Erythroblast (primary cell): ENCODE measurements at regions not wholly inside any gene's neighbourhood (a gene's known extent, or its start where the extent isn't known, plus 50 kb on each side); places are given as distances from the start of the nearest gene placed in this dataset.
"Not testable (repeated sequence)": the region's sequence is repeated elsewhere in the genome, so short reads cannot be mapped to it uniquely, and the experiment has no call there.

Experiments
- DNase-seq, 2 experiments: peaks; one replicate each; lab custom pipeline; 2025; lab: John Stamatoyannopoulos, UW
- GATA1 ChIP-seq: IDR thresholded peaks from 2 replicates; pipeline ENCODE4 v1.6.1; 2011; ENCODE audit warnings: low read depth, mild to moderate bottlenecking, control low read depth, low read length, moderate library complexity
- POLR2A ChIP-seq: IDR thresholded peaks from 2 replicates; pipeline ENCODE4 v1.6.1; 2011; ENCODE audit warnings: mild to moderate bottlenecking, low read length

- no peak for TF ChIP-seq POLR2A
- no peak for TF ChIP-seq GATA1
- DNase-seq: no peak
Measured at GRCh38 chr5:106399391-106399790, 1271.3 kb downstream of the EFNA5 start.

- DNase-seq: no peak
- TF ChIP-seq POLR2A (no peak), GATA1 (no peak)
Measured at GRCh38 chr5:106397700-106398099, 1273.0 kb downstream of the EFNA5 start.

- DNase-seq: no peak
- TF ChIP-seq GATA1 (no peak), POLR2A (no peak)
Measured at GRCh38 chr5:106393276-106393675, 1277.5 kb downstream of the EFNA5 start.

- TF ChIP-seq POLR2A (no peak), GATA1 (no peak)
- DNase-seq: no peak
Measured at GRCh38 chr5:106392766-106393165, 1278.0 kb downstream of the EFNA5 start.

- not testable (repeated sequence) for DNase-seq
Measured at GRCh38 chr5:106387767-106388166, 1283.0 kb downstream of the EFNA5 start.

- TF ChIP-seq POLR2A: no peak
- no peak for TF ChIP-seq GATA1
- no peak for DNase-seq
Measured at GRCh38 chr5:106386287-106386686, 1284.5 kb downstream of the EFNA5 start.

- TF ChIP-seq GATA1 (no peak), POLR2A (no peak)
- no peak for DNase-seq
Measured at GRCh38 chr5:106380736-106381135, 1290.0 kb downstream of the EFNA5 start.

GRCh38 chr5:106376522-106376921 lies 1294.2 kb downstream of the EFNA5 start:
- TF ChIP-seq POLR2A (no peak), GATA1 (no peak)
- DNase-seq: no peak

- TF ChIP-seq GATA1 (no peak), POLR2A (no peak)
- no peak for DNase-seq
Measured at GRCh38 chr5:106374956-106375355, 1295.8 kb downstream of the EFNA5 start.

GRCh38 chr5:106368021-106368420 lies 1302.7 kb downstream of the EFNA5 start:
- TF ChIP-seq GATA1 (no peak), POLR2A (no peak)

GRCh38 chr5:106367281-106367680 lies 1303.5 kb downstream of the EFNA5 start:
- DNase-seq: no peak
- TF ChIP-seq GATA1 (no peak), POLR2A (no peak)

More at GRCh38 chr5:106368021-106368420, 1302.7 kb downstream of the EFNA5 start:
- no peak for DNase-seq

- no peak for DNase-seq
- TF ChIP-seq GATA1: no peak
- TF ChIP-seq POLR2A: no peak
Measured at GRCh38 chr5:106363578-106363977, 1307.2 kb downstream of the EFNA5 start.

- TF ChIP-seq POLR2A (no peak), GATA1 (no peak)
- DNase-seq: no peak
Measured at GRCh38 chr5:106361905-106362304, 1308.8 kb downstream of the EFNA5 start.

- no peak for DNase-seq
Measured at GRCh38 chr5:106331415-106331814, 1339.3 kb downstream of the EFNA5 start.

GRCh38 chr5:106324356-106324755 lies 1346.4 kb downstream of the EFNA5 start:
- no peak for DNase-seq
- TF ChIP-seq POLR2A: no peak
- TF ChIP-seq GATA1: no peak

More at GRCh38 chr5:106331415-106331814, 1339.3 kb downstream of the EFNA5 start:
- no peak for TF ChIP-seq POLR2A

GRCh38 chr5:106321242-106321641 lies 1349.5 kb downstream of the EFNA5 start:
- DNase-seq: no peak

More at GRCh38 chr5:106321242-106321641, 1349.5 kb downstream of the EFNA5 start:
- TF ChIP-seq GATA1 (no peak), POLR2A (no peak)
